IMR-90 (cell line): ENCODE measurements at regions not wholly inside any gene's neighbourhood (a gene's known extent, or its start where the extent isn't known, plus 50 kb on each side); places are given as distances from the start of the nearest gene placed in this dataset.

Experiments used
- ATAC-seq: fragments of 200-7000 bp; cut with Tn5 transposase; 2 replicates; pipeline ENCODE4 v1.9.1; 2020; ENCODE audit warnings: low read depth, mild to moderate bottlenecking, moderate library complexity
- BruUV-seq: library from RNA; stranded (reverse); fragments of 400-500 nt; replicated peaks from 2 replicates; lab custom pipeline; 2021; lab: Mats Ljungman, UMichigan
- CTCF ChIA-PET: fragments of 300-600 bp; formaldehyde crosslinking; extraction: SDS; loops from one replicate; lab custom pipeline; 2021; ENCODE audit warnings: antibody characterized with exemption; lab: Yijun Ruan, JAX
- POLR2A ChIA-PET: fragments of 300-600 bp; sonication (Branson Sonifier 250); formaldehyde crosslinking; loops from one replicate; lab custom pipeline; 2022; ENCODE audit warnings: antibody characterized with exemption; ENCODE audit not compliant: unreplicated experiment; lab: Charles Lee
- DNase-seq: peaks from one replicate; pipeline ENCODE4 v3.0.0; 2013
- H2AFZ ChIP-seq: replicated peaks from 2 replicates; pipeline ENCODE3; 2013; ENCODE audit warnings: low read length, mild to moderate bottlenecking; ENCODE audit not compliant: poor library complexity
- H2AK5ac ChIP-seq: 2 replicates; pipeline ENCODE4 v1.6.1; 2013; ENCODE audit warnings: low read depth, low read length, inconsistent platforms
- H2AK9ac ChIP-seq: replicated peaks from 2 replicates; pipeline ENCODE3; 2013; ENCODE audit warnings: mild to moderate bottlenecking, low read depth, low read length, moderate library complexity; ENCODE audit not compliant: poor library complexity
- H2BK120ac ChIP-seq: 2 replicates; pipeline ENCODE4 v1.6.1; 2013; ENCODE audit warnings: low read depth, low read length, inconsistent platforms
- H2BK15ac ChIP-seq: 3 replicates; pipeline ENCODE4 v1.6.1; 2013; ENCODE audit warnings: low read depth, low read length, inconsistent platforms
- H2BK20ac ChIP-seq: 2 replicates; pipeline ENCODE4 v1.6.1; 2013; ENCODE audit warnings: low read depth, mild to moderate bottlenecking, inconsistent platforms, low read length, moderate library complexity
- H2BK5ac ChIP-seq: 2 replicates; pipeline ENCODE4 v1.6.1; 2013; ENCODE audit warnings: mild to moderate bottlenecking, low read depth, low read length, inconsistent platforms; ENCODE audit not compliant: poor library complexity, severe bottlenecking
- H3K14ac ChIP-seq: replicated peaks from 2 replicates; pipeline ENCODE4 v1.6.1; 2013; ENCODE audit warnings: low read depth, low read length, inconsistent platforms
- H3K18ac ChIP-seq: 2 replicates; pipeline ENCODE4 v1.6.1; 2013; ENCODE audit warnings: low read depth, low read length, control low read depth
- H3K23ac ChIP-seq: 2 replicates; pipeline ENCODE4 v1.6.1; 2013; ENCODE audit warnings: low read depth, low read length, inconsistent platforms
- H3K27ac ChIP-seq: 2 replicates; pipeline ENCODE4 v1.5.1; 2013; ENCODE audit warnings: mild to moderate bottlenecking, control low read depth, low read length; ENCODE audit not compliant: insufficient read depth
- H3K27me3 ChIP-seq: 2 replicates; pipeline ENCODE4 v1.6.1; 2013; ENCODE audit warnings: low read length; ENCODE audit not compliant: control insufficient read depth, insufficient read depth
- H3K36me3 ChIP-seq: 2 replicates; pipeline ENCODE4 v1.6.1; 2013; ENCODE audit warnings: low read length, mixed read lengths; ENCODE audit not compliant: control insufficient read depth, insufficient read depth
- H3K4ac ChIP-seq: 2 replicates; pipeline ENCODE4 v1.6.1; 2013; ENCODE audit warnings: low read depth, low read length, inconsistent platforms
- H3K4me1 ChIP-seq: 2 replicates; pipeline ENCODE4 v1.6.1; 2013; ENCODE audit warnings: low read length, mixed read lengths; ENCODE audit not compliant: control insufficient read depth, insufficient read depth
- H3K4me2 ChIP-seq: 2 replicates; pipeline ENCODE4 v1.6.1; 2013; ENCODE audit warnings: low read depth, mild to moderate bottlenecking, control low read depth, low read length, moderate library complexity
- H3K4me3 ChIP-seq: 2 replicates; pipeline ENCODE4 v1.5.1; 2013; ENCODE audit warnings: low read depth, mild to moderate bottlenecking, control low read depth, low read length, moderate library complexity; ENCODE audit not compliant: insufficient read depth
- H3K56ac ChIP-seq: 2 replicates; pipeline ENCODE4 v1.6.1; 2013; ENCODE audit warnings: low read length, inconsistent platforms; ENCODE audit not compliant: insufficient read depth; ENCODE audit errors: extremely low read depth
- H3K79me1 ChIP-seq, 2 experiments: 2 replicates each; pipeline ENCODE4 v1.6.1; 2013; ENCODE audit warnings: low read length in 2 of 2, inconsistent platforms in 1 of 2, low read depth in 1 of 2
- H3K9ac ChIP-seq: 2 replicates; pipeline ENCODE4 v1.6.1; 2013; ENCODE audit warnings: low read depth, low read length, control low read depth
- H3K9me1 ChIP-seq: 2 replicates; pipeline ENCODE4 v1.6.1; 2013; ENCODE audit warnings: low read length, inconsistent platforms; ENCODE audit not compliant: insufficient read depth
- H3K9me3 ChIP-seq: 2 replicates; pipeline ENCODE4 v1.6.1; 2013; ENCODE audit warnings: low read length; ENCODE audit not compliant: control insufficient read depth, insufficient read depth
- H4K20me1 ChIP-seq: 2 replicates; pipeline ENCODE4 v1.6.1; 2013; ENCODE audit warnings: low read length, inconsistent platforms; ENCODE audit not compliant: insufficient read depth
- H4K5ac ChIP-seq: 2 replicates; pipeline ENCODE4 v1.6.1; 2013; ENCODE audit warnings: mild to moderate bottlenecking, low read depth, low read length, control low read depth
- H4K8ac ChIP-seq, 2 experiments: 2 replicates each; pipeline ENCODE4 v1.6.1; 2013; ENCODE audit warnings: low read depth in 2 of 2, low read length in 2 of 2, control low read depth in 1 of 2, inconsistent platforms in 1 of 2
- H4K91ac ChIP-seq: 2 replicates; pipeline ENCODE4 v1.6.1; 2013; ENCODE audit warnings: low read depth, low read length, inconsistent platforms; ENCODE audit not compliant: insufficient read depth
- CEBPB ChIP-seq: IDR thresholded peaks from 2 replicates; pipeline ENCODE4 v1.6.1; 2012; ENCODE audit warnings: low read depth, low read length, improper control_type of control experiment
- CTCF ChIP-seq: conservative IDR thresholded peaks from 2 replicates; pipeline ENCODE4 v1.5.1; 2012; ENCODE audit warnings: mild to moderate bottlenecking, low read depth, low read length, improper control_type of control experiment
- MAFK ChIP-seq: IDR thresholded peaks from 2 replicates; pipeline ENCODE4 v1.6.1; 2012; ENCODE audit warnings: low read depth, low read length, improper control_type of control experiment
- MAZ ChIP-seq: IDR thresholded peaks from 2 replicates; pipeline ENCODE4 v1.6.1; 2012; ENCODE audit warnings: low read depth, mild to moderate bottlenecking, low read length, improper control_type of control experiment, moderate library complexity, borderline replicate concordance
- MXI1 ChIP-seq: IDR thresholded peaks from 2 replicates; pipeline ENCODE4 v1.6.1; 2012; ENCODE audit warnings: low read depth, mild to moderate bottlenecking, low read length, moderate library complexity, borderline replicate concordance
- NFE2L2 ChIP-seq: fragments of 150-350 bp; IDR thresholded peaks from 2 replicates; pipeline ENCODE4 v1.6.1; 2016; ENCODE audit warnings: low read depth, mild to moderate bottlenecking, low read length
- RAD21 ChIP-seq: IDR thresholded peaks from 2 replicates; pipeline ENCODE4 v1.6.1; 2012; ENCODE audit warnings: low read length, improper control_type of control experiment
- SMC3 ChIP-seq: fragments of 150-350 bp; IDR thresholded peaks from 2 replicates; pipeline ENCODE4 v1.6.1; 2016; ENCODE audit warnings: low read depth, mild to moderate bottlenecking, antibody characterized with exemption, low read length, moderate library complexity
- USF2 ChIP-seq: fragments of 150-350 bp; IDR thresholded peaks from 2 replicates; pipeline ENCODE4 v1.6.1; 2017; ENCODE audit warnings: mild to moderate bottlenecking, antibody characterized with exemption, low read length, low read depth
- WGBS, 2 experiments: methylation state at CpG; one replicate each; pipeline versions ENCODE4 v1.1.5 to v1.1.7; 2013; ENCODE audit warnings: missing lambda C conversion rate in 2 of 2; ENCODE audit not compliant: insufficient read length in 1 of 2; ENCODE audit errors: extremely low coverage in 2 of 2; 5-methylcytosine and 5-hydroxymethylcytosine counted together
- dilution Hi-C: fragments of 300-500 bp; cut with HindIII; formaldehyde crosslinking; loops from one replicate; pipeline ENCODE4 v1.14.3; 2018; ENCODE audit warnings: low sequenced_read_pairs; ENCODE audit not compliant: unreplicated experiment
- in situ Hi-C: fragments of 300-500 bp; cut with MboI; formaldehyde crosslinking; loops from 3 replicates; pipeline ENCODE4 v1.14.3; 2019; ENCODE audit warnings: low sequenced_read_pairs, inconsistent platforms, mixed read lengths
- intact Hi-C: fragments of 100-400 bp; cut with micrococcal nuclease; formaldehyde crosslinking; loops from 2 replicates; pipeline ENCODE4 v1.10.0; 2022

- Histone ChIP-seq H3K56ac (no peak overlapping the region), H2BK120ac (no peak overlapping the region), H3K4me3 (no peak overlapping the region), H4K5ac (no peak overlapping the region), H3K18ac (no peak overlapping the region), H2AK9ac (no peak overlapping the region), H3K4me2 (no peak overlapping the region), H3K9me1 (no peaks in the 10 kb centered on the region), H3K36me3 (no peaks in the 10 kb centered on the region), H2BK5ac (no peak overlapping the region), H3K23ac (no peak overlapping the region), H3K27ac (no peak overlapping the region), H3K4ac (no peak overlapping the region), H3K9me3 (peaks cover 40% of the 10 kb centered on the region), H2AK5ac (no peak overlapping the region), H3K4me1 (no peaks in the 10 kb centered on the region), H3K14ac (no peak overlapping the region), H3K27me3 (no peaks in the 10 kb centered on the region), H2AFZ (no peak overlapping the region), H4K20me1 (no peaks in the 10 kb centered on the region), H4K8ac (no peak overlapping the region), H2BK15ac (no peak overlapping the region), H4K91ac (no peak overlapping the region), H2BK20ac (no peak overlapping the region), H3K79me1 (no peaks in the 10 kb centered on the region), H3K9ac (no peak overlapping the region)
- dilution Hi-C loops (no loop called here), in situ Hi-C loops (no loop called here), intact Hi-C loops (no loop called here)
- DNase-seq (no peak), ATAC-seq (no peak)
- 88% methylated on average over 4 of the region's 13 CpGs; no CpG with 5 or more reads in 1 of the 2 experiments for WGBS, 2 experiments
- POLR2A ChIA-PET = no interaction called here
- no peak for TF ChIP-seq MXI1
- TF ChIP-seq RAD21 = no peak
- TF ChIP-seq CEBPB = no peak
- TF ChIP-seq CTCF = no peak
- TF ChIP-seq MAZ = no peak
- no peak for TF ChIP-seq NFE2L2
- no peak for TF ChIP-seq SMC3
- TF ChIP-seq MAFK = no peak
- TF ChIP-seq USF2 = no peak
- BruUV-seq = no TSS peak
- CTCF ChIA-PET = no interaction called here
Measured at GRCh38 chr18:78571063-78571785, 408.4 kb upstream of the SALL3 start.
